ENCODE measurements at regions not wholly inside any gene's neighbourhood (a gene's known extent, or its start where the extent isn't known, plus 50 kb on each side); places are given as distances from the start of the nearest gene placed in this dataset.

- ATAC-seq (ENCODE audit: low read depth) (no peak), DNase-seq (ENCODE audit: low spot score) (no peak)
- Histone ChIP-seq H3K9me3 (ENCODE audit: severe bottlenecking) (no peaks in the 10 kb centered on the region), H3K27me3 (ENCODE audit: insufficient read depth, poor library complexity, severe bottlenecking) (no peaks in the 10 kb centered on the region), H3K27ac (ENCODE audit: poor library complexity, severe bottlenecking) (no peak overlapping the region), H3K36me3 (ENCODE audit: low read depth) (no peaks in the 10 kb centered on the region), H3K4me1 (ENCODE audit: insufficient read depth, poor library complexity, severe bottlenecking) (no peaks in the 10 kb centered on the region), H3K4me3 (ENCODE audit: severe bottlenecking) (no peak overlapping the region)
- no peak for TF ChIP-seq CTCF (IDR thresholded peaks at IDR 0.05; ENCODE audit: poor library complexity, severe bottlenecking)
Measured at GRCh38 chr22:47687346-47687655, 924.9 kb downstream of the TBC1D22A start.

GRCh38 chr22:47686594-47687345 is 924.3 kb downstream of the TBC1D22A start:
- H3K4me3 ChIP-seq (ENCODE audit: severe bottlenecking): no peak overlapping the region
- no peaks in the 10 kb centered on the region for H3K9me3 ChIP-seq (ENCODE audit: severe bottlenecking)
- H3K36me3 ChIP-seq (ENCODE audit: low read depth): no peaks in the 10 kb centered on the region
- H3K27ac ChIP-seq (ENCODE audit: poor library complexity, severe bottlenecking): no peak overlapping the region
- ATAC-seq (ENCODE audit: low read depth): no peak
- no peak for DNase-seq (ENCODE audit: low spot score)
- H3K27me3 ChIP-seq (ENCODE audit: insufficient read depth, poor library complexity, severe bottlenecking): no peaks in the 10 kb centered on the region
- H3K4me1 ChIP-seq (ENCODE audit: insufficient read depth, poor library complexity, severe bottlenecking): no peaks in the 10 kb centered on the region
- no peak for TF ChIP-seq CTCF (IDR thresholded peaks at IDR 0.05; ENCODE audit: poor library complexity, severe bottlenecking)

- Histone ChIP-seq H3K36me3 (ENCODE audit: low read depth) (no peaks in the 10 kb centered on the region), H3K4me3 (ENCODE audit: severe bottlenecking) (no peak overlapping the region), H3K27ac (ENCODE audit: poor library complexity, severe bottlenecking) (no peak overlapping the region), H3K9me3 (ENCODE audit: severe bottlenecking) (peaks cover 2% of the 10 kb centered on the region), H3K4me1 (ENCODE audit: insufficient read depth, poor library complexity, severe bottlenecking) (no peaks in the 10 kb centered on the region), H3K27me3 (ENCODE audit: insufficient read depth, poor library complexity, severe bottlenecking) (no peaks in the 10 kb centered on the region)
- DNase-seq (ENCODE audit: low spot score): no peak
- TF ChIP-seq CTCF (IDR thresholded peaks at IDR 0.05; ENCODE audit: poor library complexity, severe bottlenecking): no peak
- no peak for ATAC-seq (ENCODE audit: low read depth)
Measured at GRCh38 chr22:47681411-47682165, 919.1 kb downstream of the TBC1D22A start.

- H3K9me3 ChIP-seq (ENCODE audit: severe bottlenecking): peaks cover 2% of the 10 kb centered on the region
- H3K27ac ChIP-seq (ENCODE audit: poor library complexity, severe bottlenecking): no peak overlapping the region
- H3K4me1 ChIP-seq (ENCODE audit: insufficient read depth, poor library complexity, severe bottlenecking): no peaks in the 10 kb centered on the region
- H3K4me3 ChIP-seq (ENCODE audit: severe bottlenecking): no peak overlapping the region
- TF ChIP-seq CTCF (IDR thresholded peaks at IDR 0.05; ENCODE audit: poor library complexity, severe bottlenecking): no peak
- no peak for ATAC-seq (ENCODE audit: low read depth)
- no peaks in the 10 kb centered on the region for H3K36me3 ChIP-seq (ENCODE audit: low read depth)
- H3K27me3 ChIP-seq (ENCODE audit: insufficient read depth, poor library complexity, severe bottlenecking): no peaks in the 10 kb centered on the region
- no peak for DNase-seq (ENCODE audit: low spot score)
Measured at GRCh38 chr22:47678636-47679287, 916.3 kb downstream of the TBC1D22A start.
